Ishikawa (cell line): ENCODE measurements at regions not wholly inside any gene's neighbourhood (a gene's known extent, or its start where the extent isn't known, plus 50 kb on each side); places are given as distances from the start of the nearest gene placed in this dataset.

Experiments used
- CEBPB ChIP-seq: IDR thresholded peaks from 2 replicates; pipeline ENCODE4 v1.6.1; 2012
- CREB1 ChIP-seq: IDR thresholded peaks from 2 replicates; pipeline ENCODE4 v1.6.1; 2012; ENCODE audit warnings: low read depth
- EGR1 ChIP-seq: IDR thresholded peaks from 2 replicates; pipeline ENCODE4 v1.6.1; 2012
- EP300 ChIP-seq: IDR thresholded peaks from 2 replicates; pipeline ENCODE4 v1.6.1; 2012; ENCODE audit warnings: borderline replicate concordance
- FOXM1 ChIP-seq: IDR thresholded peaks from 2 replicates; pipeline ENCODE4 v1.6.1; 2012; ENCODE audit warnings: low read depth, borderline replicate concordance
- MAX ChIP-seq: IDR thresholded peaks from 2 replicates; pipeline ENCODE4 v1.6.1; 2012
- NFIC ChIP-seq: IDR thresholded peaks from 2 replicates; pipeline ENCODE4 v1.6.1; 2012
- RAD21 ChIP-seq: IDR thresholded peaks from 2 replicates; pipeline ENCODE4 v1.6.1; 2012; ENCODE audit warnings: low read depth
- REST ChIP-seq: IDR thresholded peaks from 2 replicates; pipeline ENCODE4 v1.6.1; 2012; ENCODE audit warnings: low read depth, mild to moderate bottlenecking
- TAF1 ChIP-seq: IDR thresholded peaks from 2 replicates; pipeline ENCODE4 v1.6.1; 2012; ENCODE audit warnings: low read depth, mild to moderate bottlenecking
- TCF12 ChIP-seq: IDR thresholded peaks from 2 replicates; pipeline ENCODE4 v1.6.1; 2012; ENCODE audit warnings: low read depth
- TEAD4 ChIP-seq: IDR thresholded peaks from 2 replicates; pipeline ENCODE4 v1.6.1; 2012
- USF1 ChIP-seq: IDR thresholded peaks from 2 replicates; pipeline ENCODE4 v1.6.1; 2012
- YY1 ChIP-seq: IDR thresholded peaks from 2 replicates; pipeline ENCODE4 v1.6.1; 2012; ENCODE audit warnings: low read depth
- ZBTB7A ChIP-seq: IDR thresholded peaks from 2 replicates; pipeline ENCODE4 v1.6.1; 2012; ENCODE audit warnings: low read depth

- TF ChIP-seq CREB1 (no peak), REST (no peak), NFIC (no peak), USF1 (no peak), MAX (no peak), TAF1 (no peak), TEAD4 (no peak), CEBPB (no peak), ZBTB7A (no peak), EGR1 (no peak), EP300 (no peak), YY1 (no peak)
Observed at GRCh38 chr17:34816848-34817247, 144.4 kb downstream of the CCT6B start.

GRCh38 chr17:34813290-34813689 lies 148.0 kb downstream of the CCT6B start:
- TF ChIP-seq REST (no peak), FOXM1 (no peak), USF1 (no peak)

- no peak for TF ChIP-seq ZBTB7A
- no peak for TF ChIP-seq CEBPB
- TF ChIP-seq TAF1 = no peak
Observed at GRCh38 chr17:34811561-34811960, 149.7 kb downstream of the CCT6B start.

- no peak for TF ChIP-seq EGR1
- no peak for TF ChIP-seq TCF12
- no peak for TF ChIP-seq REST
- no peak for TF ChIP-seq EP300
- no peak for TF ChIP-seq FOXM1
Observed at GRCh38 chr17:34800661-34801060, 160.6 kb downstream of the CCT6B start.

- TF ChIP-seq MAX (no peak), CREB1 (no peak), CEBPB (no peak), USF1 (no peak), YY1 (no peak), EGR1 (no peak), EP300 (no peak), TAF1 (no peak), FOXM1 (no peak), NFIC (no peak), TCF12 (no peak), ZBTB7A (no peak), RAD21 (no peak)
Observed at GRCh38 chr17:34799751-34800150, 161.5 kb downstream of the CCT6B start.
